SK-N-DZ (cell line): ENCODE measurements at regions not wholly inside any gene's neighbourhood (a gene's known extent, or its start where the extent isn't known, plus 50 kb on each side); places are given as distances from the start of the nearest gene placed in this dataset.

Experiments
- DNase-seq: peaks from one replicate; pipeline ENCODE4 v3.0.0-alpha.2; 2015; ENCODE audit warnings: low spot score

DNA sequence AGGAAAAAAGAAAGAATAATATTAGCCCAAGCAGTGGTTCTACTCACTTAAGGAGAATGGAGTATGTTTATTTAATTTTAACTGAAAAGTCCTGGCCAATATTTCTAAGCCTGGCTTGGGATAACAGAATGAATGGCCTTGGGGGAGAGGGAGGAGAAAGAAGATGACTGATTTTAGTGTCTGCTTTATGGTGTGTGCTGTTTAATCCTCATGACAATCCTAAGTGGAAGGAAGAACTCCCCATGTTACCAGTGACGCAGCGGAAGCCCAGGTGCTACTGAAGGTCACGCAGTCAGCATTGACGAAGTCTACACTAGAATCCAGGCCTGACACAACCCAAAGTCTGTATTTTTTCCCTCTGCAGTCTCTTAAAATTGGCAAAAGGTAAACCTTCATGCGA lies 50.5 kb downstream of the PALM2AKAP2 start:
- DNase-seq, result no peak

- DNase-seq, result no peak
Observed at GRCh38 chr9:109831998-109832658, 52.1 kb downstream of the PALM2AKAP2 start.

- DNase-seq, result no peak
Observed at GRCh38 chr9:109834855-109835254, 54.9 kb downstream of the PALM2AKAP2 start.

- no peak for DNase-seq
Observed at GRCh38 chr9:109843641-109844040, 63.6 kb downstream of the PALM2AKAP2 start.

GRCh38 chr9:109845226-109845625 lies 65.2 kb downstream of the PALM2AKAP2 start:
- no peak for DNase-seq

DNA sequence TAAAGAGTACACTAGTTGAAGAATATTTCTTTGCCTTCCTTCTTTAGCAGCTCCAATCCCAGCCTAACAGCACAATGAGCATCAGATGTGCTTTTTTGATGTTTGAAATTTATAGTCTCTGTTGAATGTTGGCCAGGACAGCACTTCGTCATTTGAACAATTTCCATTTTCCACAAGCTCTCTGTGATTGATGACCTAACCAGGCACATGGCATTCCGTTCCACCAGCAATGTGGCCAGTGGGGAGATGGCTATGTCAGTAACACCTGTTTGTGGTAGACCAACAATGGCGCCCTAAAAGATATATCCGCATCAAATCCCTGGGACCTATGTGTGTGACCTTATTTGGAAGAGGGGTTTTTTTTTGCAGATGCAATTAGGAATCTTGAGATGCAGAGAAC lies 66.8 kb downstream of the PALM2AKAP2 start:
- DNase-seq, result no peak

- DNase-seq, result no peak
Observed at GRCh38 chr9:109852556-109852955, 72.6 kb downstream of the PALM2AKAP2 start.

DNA sequence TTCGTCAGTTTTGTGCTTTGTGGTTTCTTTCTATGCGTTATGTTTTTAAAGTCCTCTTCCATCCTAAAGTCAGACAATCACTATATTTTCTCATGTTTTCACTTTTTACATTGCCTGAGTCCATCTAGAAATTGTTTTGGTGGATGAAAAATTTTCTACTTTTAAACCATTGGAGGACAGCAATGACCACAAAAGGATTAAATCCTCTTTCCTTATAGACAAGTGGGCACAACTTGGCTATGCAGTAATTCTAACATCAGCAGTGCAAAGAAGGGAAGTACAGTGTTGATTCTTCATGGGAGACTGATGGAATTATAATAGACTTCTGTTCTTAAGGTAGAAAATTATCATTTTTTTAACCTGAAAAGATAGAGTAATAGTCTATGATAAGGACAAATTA lies 75.5 kb downstream of the PALM2AKAP2 start:
- DNase-seq, result no peak

DNA sequence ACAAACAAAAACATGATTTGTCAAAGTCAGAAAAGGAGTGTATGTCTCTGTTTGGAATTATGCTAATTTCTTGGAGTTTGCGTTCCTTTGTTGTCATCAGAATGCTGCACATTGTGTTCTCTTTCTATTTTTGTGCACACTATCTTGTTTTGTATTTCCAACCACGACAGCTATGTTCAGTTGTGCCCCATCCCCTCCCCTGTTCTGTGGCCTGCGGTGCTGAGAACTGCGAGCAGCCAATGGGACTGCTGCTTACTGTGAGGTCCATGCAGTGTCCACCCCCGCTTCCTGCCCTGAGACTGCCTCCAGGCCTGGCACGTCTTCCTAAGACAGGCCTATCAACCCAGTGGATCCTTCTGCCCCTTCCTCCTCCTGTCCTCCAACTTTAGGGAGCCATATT lies 76.8 kb downstream of the PALM2AKAP2 start:
- DNase-seq, result no peak

DNA sequence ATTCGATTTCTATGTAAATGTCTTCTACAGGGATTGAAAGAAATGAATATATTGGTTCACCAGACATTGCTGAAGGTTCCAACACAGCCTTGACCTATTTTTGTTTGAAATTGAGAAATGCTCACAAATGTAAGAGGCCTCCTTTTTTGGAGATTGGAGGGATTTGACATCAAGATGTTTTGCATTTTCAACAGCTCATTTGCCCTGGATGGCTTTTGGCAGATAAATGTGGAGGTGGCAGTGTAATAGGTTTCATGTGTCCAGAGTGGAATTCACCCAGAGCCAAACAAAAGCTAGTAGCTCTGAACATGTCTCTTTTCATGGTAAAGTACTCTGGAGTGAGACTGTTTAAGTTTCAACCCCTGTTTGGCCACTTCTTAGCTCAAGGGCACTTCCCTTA lies 77.3 kb downstream of the PALM2AKAP2 start:
- no peak for DNase-seq

GRCh38 chr9:109859447-109859846 lies 79.4 kb downstream of the PALM2AKAP2 start:
- DNase-seq, result no peak

DNA sequence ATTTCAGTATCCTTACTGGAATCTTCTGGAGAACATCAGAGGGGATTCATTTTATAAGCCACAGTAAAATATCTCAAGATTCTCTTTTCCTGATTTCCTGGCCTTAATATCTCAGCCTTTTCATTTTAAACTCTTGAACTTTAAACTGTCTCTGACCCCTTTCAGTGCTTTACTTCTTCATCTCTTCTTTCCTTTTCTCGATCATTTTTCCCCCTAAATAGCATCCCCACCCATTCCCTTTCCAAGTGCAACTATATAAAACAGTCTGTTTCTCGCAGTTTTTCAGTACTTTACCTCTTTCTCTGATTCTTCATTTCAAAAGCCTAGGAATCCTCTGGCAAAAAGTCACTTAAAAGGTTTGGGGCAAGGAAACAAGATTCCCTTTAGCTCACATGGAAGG lies 80.5 kb downstream of the PALM2AKAP2 start:
- DNase-seq, result no peak

DNA sequence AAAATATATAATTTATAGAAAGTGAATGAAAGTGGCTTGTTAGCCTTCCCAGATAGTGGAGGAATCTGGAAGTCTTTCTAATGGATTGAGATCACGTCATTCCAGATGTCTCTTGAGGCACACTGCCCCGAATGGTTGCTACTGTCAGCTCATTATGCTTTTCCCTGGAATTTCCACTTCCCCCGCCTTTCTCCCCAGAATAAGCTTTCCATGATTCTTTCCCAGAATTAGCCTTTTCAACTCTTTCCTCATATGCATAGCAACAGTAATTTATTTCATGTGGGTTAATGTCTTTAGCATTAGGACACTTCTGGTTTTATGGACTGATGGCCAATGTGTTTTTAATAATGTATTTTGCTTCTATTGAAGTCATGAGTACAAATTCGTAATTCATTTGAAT lies 81.5 kb downstream of the PALM2AKAP2 start:
- DNase-seq, result no peak

DNA sequence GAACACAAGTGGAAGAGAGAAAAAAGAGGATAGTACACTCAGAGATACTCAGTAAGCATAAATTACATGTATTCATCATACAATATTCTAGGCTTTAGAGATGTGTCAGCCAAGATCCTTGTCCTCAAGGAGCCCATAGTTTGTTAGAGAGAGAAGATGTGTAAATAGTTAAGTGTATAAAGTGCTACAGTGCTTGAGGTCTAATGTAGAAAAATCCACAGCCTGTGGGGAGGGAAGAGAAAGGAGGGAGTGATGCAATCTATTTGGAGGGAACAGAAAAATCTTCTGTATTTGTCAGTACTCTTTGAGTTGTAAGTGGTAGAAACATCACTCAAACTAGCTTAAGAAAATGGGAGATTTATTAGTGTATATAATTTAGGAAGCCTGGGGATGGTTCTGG lies 81.9 kb downstream of the PALM2AKAP2 start:
- no peak for DNase-seq

DNA sequence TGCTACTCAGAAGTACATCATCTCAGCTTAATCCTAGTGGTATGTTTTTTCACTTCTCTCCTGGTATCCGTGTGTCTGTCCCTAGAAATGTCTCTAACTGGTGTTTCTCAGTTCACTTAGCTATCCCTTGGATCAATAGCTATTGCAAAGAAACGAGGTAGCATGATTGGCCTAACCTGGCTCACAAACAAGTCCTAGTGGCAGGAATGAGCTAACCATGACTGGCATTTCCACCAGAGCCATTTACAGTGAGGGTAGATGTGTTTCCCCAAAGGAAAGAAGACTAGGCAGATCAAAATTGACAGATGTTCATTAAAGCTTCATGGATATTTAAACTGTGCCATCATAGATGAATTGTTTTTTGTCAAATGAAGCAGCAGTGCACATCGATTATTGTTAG lies 82.5 kb downstream of the PALM2AKAP2 start:
- DNase-seq, result no peak

- no peak for DNase-seq
Observed at GRCh38 chr9:109863961-109864360, 84.0 kb downstream of the PALM2AKAP2 start.

GRCh38 chr9:109865521-109865920 lies 85.5 kb downstream of the PALM2AKAP2 start:
- no peak for DNase-seq

- DNase-seq, result no peak
Observed at GRCh38 chr9:109868207-109868606, 88.2 kb downstream of the PALM2AKAP2 start.

- DNase-seq, result no peak
Observed at GRCh38 chr9:109868722-109869121, 88.7 kb downstream of the PALM2AKAP2 start.

GRCh38 chr9:109870365-109870764 lies 90.4 kb downstream of the PALM2AKAP2 start:
- no peak for DNase-seq

- no peak for DNase-seq
Observed at GRCh38 chr9:109872901-109873300, 92.9 kb downstream of the PALM2AKAP2 start.

DNA sequence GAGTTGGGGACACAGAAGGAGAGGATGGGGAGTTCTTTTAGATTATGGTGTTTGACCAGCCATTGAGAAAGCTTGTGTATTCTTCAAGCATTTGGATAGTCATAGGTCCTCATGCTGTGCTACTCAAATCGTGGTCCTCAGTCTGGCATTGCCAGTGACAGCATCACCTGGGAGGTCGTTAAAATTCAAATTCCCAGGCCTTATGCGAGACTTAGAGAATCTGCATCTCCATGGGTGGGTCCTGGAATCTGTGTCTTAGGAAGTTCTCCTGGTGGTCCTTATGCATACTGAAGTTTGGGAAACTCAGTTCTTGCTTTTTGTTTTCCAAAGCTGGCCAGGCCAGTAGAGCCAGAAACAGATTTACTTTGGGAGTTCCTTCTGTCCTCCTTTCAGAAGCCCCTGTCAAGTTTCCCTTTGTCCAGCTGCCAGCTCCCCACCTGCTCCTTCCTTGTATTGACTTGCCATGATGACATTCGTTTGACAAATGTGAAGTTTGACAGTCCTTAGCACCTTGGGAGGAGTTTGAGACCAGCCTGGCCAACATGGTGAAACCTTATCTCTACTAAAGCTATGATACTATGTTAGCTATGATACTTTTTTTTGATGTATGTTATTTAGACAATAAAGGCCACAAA lies 95.6 kb downstream of the PALM2AKAP2 start:
- no peak for DNase-seq

- no peak for DNase-seq
Observed at GRCh38 chr9:109880276-109881169, 100.5 kb downstream of the PALM2AKAP2 start.
